SK-N-SH treated with all-trans-retinoic acid at 6 μM for 48 hours (cell line): ENCODE measurements at regions not wholly inside any gene's neighbourhood (a gene's known extent, or its start where the extent isn't known, plus 50 kb on each side); places are given as distances from the start of the nearest gene placed in this dataset.

Experiments used
- ATAC-seq: fragments of 200-7000 bp; cut with Tn5 transposase; 3 replicates; pipeline ENCODE4 v1.9.1; 2020; ENCODE audit warnings: mild to moderate bottlenecking, moderate library complexity
- ARNTL ChIP-seq: fragments of 450-650 bp; formaldehyde crosslinking; IDR thresholded peaks from 2 replicates; pipeline ENCODE4 v1.5.0; 2020; ENCODE audit warnings: low read depth, mild to moderate bottlenecking, moderate library complexity, borderline replicate concordance
- BACH2 ChIP-seq: fragments of 250-450 bp; sonication (Bioruptor Pico); IDR thresholded peaks from 2 replicates; pipeline ENCODE4 v1.9.0; 2021; ENCODE audit warnings: mild to moderate bottlenecking, borderline replicate concordance
- CREB5 ChIP-seq: fragments of 250-450 bp; sonication (Bioruptor Pico); IDR thresholded peaks from 2 replicates; pipeline ENCODE4 v1.5.1; 2020; ENCODE audit warnings: low read depth, mild to moderate bottlenecking, moderate library complexity
- CSDC2 ChIP-seq: fragments of 250-450 bp; sonication (Bioruptor Pico); IDR thresholded peaks from 2 replicates; pipeline ENCODE4 v1.5.0; 2020; ENCODE audit warnings: mild to moderate bottlenecking, moderate library complexity
- ESRRG ChIP-seq: fragments of 250-450 bp; sonication (Bioruptor Pico); IDR thresholded peaks from 2 replicates; pipeline ENCODE4 v1.6.1; 2021; ENCODE audit warnings: mild to moderate bottlenecking
- GLIS3 ChIP-seq: fragments of 250-450 bp; sonication (Bioruptor Pico); IDR thresholded peaks from 2 replicates; pipeline ENCODE4 v1.5.0; 2020; ENCODE audit warnings: mild to moderate bottlenecking, moderate library complexity
- ISL1 ChIP-seq: fragments of 250-450 bp; sonication (Bioruptor Pico); IDR thresholded peaks from 2 replicates; pipeline ENCODE4 v2.1.2; 2022; ENCODE audit warnings: mild to moderate bottlenecking, moderate library complexity
- OSR1 ChIP-seq: fragments of 250-450 bp; sonication (Bioruptor Pico); IDR thresholded peaks from 2 replicates; pipeline ENCODE4 v1.8.0; 2022; ENCODE audit warnings: moderate library complexity, mild to moderate bottlenecking, inconsistent platforms
- PATZ1 ChIP-seq: fragments of 250-450 bp; sonication (Bioruptor Pico); IDR thresholded peaks from 2 replicates; pipeline ENCODE4 v1.8.0; 2020; ENCODE audit warnings: mild to moderate bottlenecking, moderate library complexity, borderline replicate concordance
- POU6F1 ChIP-seq: fragments of 250-450 bp; sonication (Bioruptor Pico); IDR thresholded peaks from 2 replicates; pipeline ENCODE4 v1.8.0; 2021; ENCODE audit warnings: low read depth, mild to moderate bottlenecking, moderate library complexity, borderline replicate concordance
- PPARA ChIP-seq: fragments of 250-450 bp; sonication (Bioruptor Pico); IDR thresholded peaks from 2 replicates; pipeline ENCODE4 v1.5.0; 2020; ENCODE audit warnings: mild to moderate bottlenecking, borderline replicate concordance
- RARB ChIP-seq: fragments of 250-450 bp; sonication (Bioruptor Pico); IDR thresholded peaks from 2 replicates; pipeline ENCODE4 v1.8.0; 2021; ENCODE audit warnings: mild to moderate bottlenecking, moderate library complexity
- SNAI2 ChIP-seq: fragments of 250-450 bp; sonication (Bioruptor Pico); IDR thresholded peaks from 2 replicates; pipeline ENCODE4 v1.5.0; 2020; ENCODE audit warnings: mild to moderate bottlenecking, moderate library complexity
- TOX ChIP-seq: fragments of 250-450 bp; sonication (Bioruptor Pico); IDR thresholded peaks from 2 replicates; pipeline ENCODE4 v1.8.0; 2021; ENCODE audit warnings: mild to moderate bottlenecking, moderate library complexity, borderline replicate concordance
- ZC3H10 ChIP-seq: fragments of 250-450 bp; sonication (Bioruptor Pico); IDR thresholded peaks from 2 replicates; pipeline ENCODE4 v1.5.1; 2021; ENCODE audit warnings: mild to moderate bottlenecking, moderate library complexity
- ZFP3 ChIP-seq: fragments of 250-450 bp; sonication (Bioruptor Pico); IDR thresholded peaks from 2 replicates; pipeline ENCODE4 v1.5.0; 2020; ENCODE audit warnings: mild to moderate bottlenecking, moderate library complexity
- ZFP30 ChIP-seq: fragments of 450-650 bp; formaldehyde crosslinking; IDR thresholded peaks from 2 replicates; pipeline ENCODE4 v1.5.0; 2022; ENCODE audit warnings: mild to moderate bottlenecking, moderate library complexity
- ZNF565 ChIP-seq: fragments of 450-650 bp; formaldehyde crosslinking; conservative IDR thresholded peaks from 2 replicates; pipeline ENCODE4 v1.5.0; 2020; ENCODE audit warnings: low read depth, mild to moderate bottlenecking, moderate library complexity
- ZNF70 ChIP-seq: fragments of 450-650 bp; formaldehyde crosslinking; IDR thresholded peaks from 2 replicates; pipeline ENCODE4 v1.5.0; 2020; ENCODE audit warnings: mild to moderate bottlenecking, moderate library complexity
- ZNF8 ChIP-seq: fragments of 450-650 bp; formaldehyde crosslinking; IDR thresholded peaks from 2 replicates; pipeline ENCODE4 v1.5.0; 2020; ENCODE audit warnings: mild to moderate bottlenecking, moderate library complexity
- TF ChIP-seq, protein P1 (sequence below): fragments of 250-450 bp; sonication (Bioruptor Pico); IDR thresholded peaks from 2 replicates; pipeline ENCODE4 v1.5.1; 2021; ENCODE audit warnings: mild to moderate bottlenecking, moderate library complexity

DNA sequence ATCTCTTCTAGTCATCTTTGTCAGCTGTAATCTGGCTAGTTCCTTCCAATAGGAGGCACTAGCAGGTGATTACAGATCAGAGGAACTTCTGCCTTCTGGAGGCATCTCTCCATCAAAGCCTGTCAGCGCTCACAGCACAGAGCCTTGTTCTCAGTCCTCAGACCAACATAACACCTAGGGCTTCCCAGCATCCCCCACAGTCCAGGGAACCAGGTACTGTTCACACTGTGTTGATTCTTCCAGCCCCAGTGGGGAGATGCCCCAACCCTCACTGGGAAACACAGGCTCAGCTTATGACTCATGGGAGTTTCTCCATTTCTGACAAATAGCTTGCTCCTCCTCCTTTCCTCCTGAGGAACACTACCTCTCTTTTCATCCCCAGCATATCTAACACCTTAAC lies 601.7 kb downstream of the CBLN2 start:
- no peak for TF ChIP-seq ZFP3 (CRISPR knock-in tag)
- no peak for TF ChIP-seq ESRRG
- TF ChIP-seq ARNTL (CRISPR knock-in tag) = no peak
- no peak for TF ChIP-seq CSDC2 (CRISPR knock-in tag)
- TF ChIP-seq RARB (CRISPR knock-in tag) = no peak
- TF ChIP-seq ZFP30 = no peak
- TF ChIP-seq PPARA (CRISPR knock-in tag) = no peak
- ATAC-seq = no peak

GRCh38 chr18:71939483-71939882 lies 604.7 kb downstream of the CBLN2 start:
- no peak for ATAC-seq
- no peak for TF ChIP-seq PPARA (CRISPR knock-in tag)
- no peak for TF ChIP-seq SNAI2 (CRISPR knock-in tag)
- TF ChIP-seq ZFP30 = no peak
- TF ChIP-seq, protein P1, sequence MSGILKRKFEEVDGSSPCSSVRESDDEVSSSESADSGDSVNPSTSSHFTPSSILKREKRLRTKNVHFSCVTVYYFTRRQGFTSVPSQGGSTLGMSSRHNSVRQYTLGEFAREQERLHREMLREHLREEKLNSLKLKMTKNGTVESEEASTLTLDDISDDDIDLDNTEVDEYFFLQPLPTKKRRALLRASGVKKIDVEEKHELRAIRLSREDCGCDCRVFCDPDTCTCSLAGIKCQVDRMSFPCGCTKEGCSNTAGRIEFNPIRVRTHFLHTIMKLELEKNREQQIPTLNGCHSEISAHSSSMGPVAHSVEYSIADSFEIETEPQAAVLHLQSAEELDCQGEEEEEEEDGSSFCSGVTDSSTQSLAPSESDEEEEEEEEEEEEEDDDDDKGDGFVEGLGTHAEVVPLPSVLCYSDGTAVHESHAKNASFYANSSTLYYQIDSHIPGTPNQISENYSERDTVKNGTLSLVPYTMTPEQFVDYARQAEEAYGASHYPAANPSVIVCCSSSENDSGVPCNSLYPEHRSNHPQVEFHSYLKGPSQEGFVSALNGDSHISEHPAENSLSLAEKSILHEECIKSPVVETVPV (CRISPR knock-in tag) = no peak
- TF ChIP-seq ISL1 (CRISPR knock-in tag) = no peak
- TF ChIP-seq ZNF8 = no peak
- no peak for TF ChIP-seq TOX
- TF ChIP-seq ZFP3 (CRISPR knock-in tag) = no peak
- TF ChIP-seq GLIS3 = no peak
- TF ChIP-seq ZNF70 (CRISPR knock-in tag) = no peak
- no peak for TF ChIP-seq ZC3H10 (CRISPR knock-in tag)
- TF ChIP-seq ARNTL (CRISPR knock-in tag) = no peak
- no peak for TF ChIP-seq PATZ1 (CRISPR knock-in tag)
- TF ChIP-seq OSR1 (CRISPR knock-in tag) = no peak
- no peak for TF ChIP-seq CREB5 (CRISPR knock-in tag)

DNA sequence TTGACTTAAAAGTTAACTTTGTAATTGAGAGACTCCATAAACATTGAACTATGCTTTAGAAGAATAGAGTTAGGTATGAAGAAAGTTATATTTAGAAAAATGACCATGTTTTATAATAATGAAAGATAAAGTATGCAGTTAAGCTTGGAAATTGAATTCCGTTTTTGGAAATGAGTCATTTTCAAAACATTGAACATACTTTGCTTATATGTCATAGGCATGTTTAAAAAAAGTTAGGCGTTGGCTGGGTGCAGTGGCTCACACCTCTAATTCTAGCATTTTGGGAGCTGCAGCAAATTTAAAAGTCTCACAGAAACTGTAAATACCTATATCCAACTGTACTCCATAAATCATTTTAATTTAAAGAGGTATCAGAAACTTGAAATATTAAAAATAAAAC lies 607.4 kb downstream of the CBLN2 start:
- no peak for ATAC-seq
- TF ChIP-seq ESRRG = no peak
- TF ChIP-seq BACH2 = no peak
- TF ChIP-seq PATZ1 (CRISPR knock-in tag) = no peak
- TF ChIP-seq SNAI2 (CRISPR knock-in tag) = no peak
- TF ChIP-seq ZNF70 (CRISPR knock-in tag) = no peak
- no peak for TF ChIP-seq TOX
- TF ChIP-seq ZFP30 = no peak
- TF ChIP-seq POU6F1 = no peak
- TF ChIP-seq ISL1 (CRISPR knock-in tag) = no peak
- no peak for TF ChIP-seq ZNF565
- no peak for TF ChIP-seq GLIS3
- no peak for TF ChIP-seq CSDC2 (CRISPR knock-in tag)
- TF ChIP-seq, protein P1 (CRISPR knock-in tag) = no peak
- TF ChIP-seq CREB5 (CRISPR knock-in tag) = no peak
- TF ChIP-seq ZC3H10 (CRISPR knock-in tag) = no peak
- no peak for TF ChIP-seq ARNTL (CRISPR knock-in tag)
